Uterus (tissue), 2 donors: ENCODE measurements at regions not wholly inside any gene's neighbourhood (a gene's known extent, or its start where the extent isn't known, plus 50 kb on each side); places are given as distances from the start of the nearest gene placed in this dataset.

Experiments
- CTCF ChIP-seq, 4 experiments: fragments of 200-600 bp in 2 of 4; fragments of 450-650 bp in 2 of 4; sonication (generic) in 2 of 4; IDR thresholded peaks; one replicate each; pipeline ENCODE4 v1.5.1; 2016 to 2019; ENCODE audit warnings: antibody characterized with exemption in 4 of 4, mild to moderate bottlenecking in 2 of 4, moderate library complexity in 1 of 4
- POLR2A ChIP-seq, 2 donors: fragments of 450-650 bp; IDR thresholded peaks; one replicate each; pipeline ENCODE4 v1.6.1; 2016; ENCODE audit warnings: antibody characterized with exemption in 2 of 2, mild to moderate bottlenecking in 1 of 2, moderate library complexity in 1 of 2

GRCh38 chr14:81839056-81839455 is 305.4 kb upstream of the SEL1L start:
- TF ChIP-seq CTCF (IDR thresholded peaks at IDR 0.05), result no peak
- TF ChIP-seq POLR2A (IDR thresholded peaks at IDR 0.05), result no peak
